GM18867 (cell line): ENCODE measurements at regions not wholly inside any gene's neighbourhood (a gene's known extent, or its start where the extent isn't known, plus 50 kb on each side); places are given as distances from the start of the nearest gene placed in this dataset.

ENCODE experiments used
- ATAC-seq: cut with Tn5 transposase; IDR thresholded peaks from one replicate; pipeline ENCODE4 v1.9.1; 2021; ENCODE audit warnings: mild to moderate bottlenecking, moderate library complexity; ENCODE audit not compliant: unreplicated experiment

GRCh38 chr10:83835945-83836745 lies 303.2 kb upstream of the GHITM start:
- ATAC-seq: no peak

- no peak for ATAC-seq
Observed at GRCh38 chr10:83848677-83849076, 290.6 kb upstream of the GHITM start.

GRCh38 chr10:83849150-83849549 lies 290.2 kb upstream of the GHITM start:
- no peak for ATAC-seq

- ATAC-seq: no peak
Observed at GRCh38 chr10:83852146-83852545, 287.2 kb upstream of the GHITM start.

GRCh38 chr10:83862723-83863122 lies 276.6 kb upstream of the GHITM start:
- no peak for ATAC-seq

GRCh38 chr10:83863283-83863966 lies 275.9 kb upstream of the GHITM start:
- no peak for ATAC-seq

GRCh38 chr10:83869898-83870297 lies 269.4 kb upstream of the GHITM start:
- no peak for ATAC-seq

GRCh38 chr10:83871187-83872081 lies 267.9 kb upstream of the GHITM start:
- peak; percentile 99 for ATAC-seq

- no peak for ATAC-seq
Observed at GRCh38 chr10:83880252-83880791, 259.0 kb upstream of the GHITM start.

GRCh38 chr10:83881661-83882060 lies 257.6 kb upstream of the GHITM start:
- ATAC-seq: no peak

GRCh38 chr10:83886871-83887270 lies 252.4 kb upstream of the GHITM start:
- ATAC-seq: no peak

GRCh38 chr10:83892737-83893136 lies 246.6 kb upstream of the GHITM start:
- ATAC-seq: no peak

GRCh38 chr10:83896219-83896618 lies 243.1 kb upstream of the GHITM start:
- no peak for ATAC-seq

GRCh38 chr10:83897626-83898025 lies 241.7 kb upstream of the GHITM start:
- no peak for ATAC-seq

GRCh38 chr10:83908506-83908905 lies 230.8 kb upstream of the GHITM start:
- ATAC-seq: no peak

- no peak for ATAC-seq
Observed at GRCh38 chr10:83909001-83909400, 230.3 kb upstream of the GHITM start.

- ATAC-seq: no peak
Observed at GRCh38 chr10:83915801-83916200, 223.5 kb upstream of the GHITM start.

GRCh38 chr10:83917537-83918506 lies 221.5 kb upstream of the GHITM start:
- peak; percentile 97 for ATAC-seq

GRCh38 chr10:83919187-83919586 lies 220.1 kb upstream of the GHITM start:
- ATAC-seq: no peak
